ENCODE measurements at regions not wholly inside any gene's neighbourhood (a gene's known extent, or its start where the extent isn't known, plus 50 kb on each side); places are given as distances from the start of the nearest gene placed in this dataset.
"Not testable (repeated sequence)": the region's sequence is repeated elsewhere in the genome, so short reads cannot be mapped to it uniquely, and the experiment has no call there.

DNA sequence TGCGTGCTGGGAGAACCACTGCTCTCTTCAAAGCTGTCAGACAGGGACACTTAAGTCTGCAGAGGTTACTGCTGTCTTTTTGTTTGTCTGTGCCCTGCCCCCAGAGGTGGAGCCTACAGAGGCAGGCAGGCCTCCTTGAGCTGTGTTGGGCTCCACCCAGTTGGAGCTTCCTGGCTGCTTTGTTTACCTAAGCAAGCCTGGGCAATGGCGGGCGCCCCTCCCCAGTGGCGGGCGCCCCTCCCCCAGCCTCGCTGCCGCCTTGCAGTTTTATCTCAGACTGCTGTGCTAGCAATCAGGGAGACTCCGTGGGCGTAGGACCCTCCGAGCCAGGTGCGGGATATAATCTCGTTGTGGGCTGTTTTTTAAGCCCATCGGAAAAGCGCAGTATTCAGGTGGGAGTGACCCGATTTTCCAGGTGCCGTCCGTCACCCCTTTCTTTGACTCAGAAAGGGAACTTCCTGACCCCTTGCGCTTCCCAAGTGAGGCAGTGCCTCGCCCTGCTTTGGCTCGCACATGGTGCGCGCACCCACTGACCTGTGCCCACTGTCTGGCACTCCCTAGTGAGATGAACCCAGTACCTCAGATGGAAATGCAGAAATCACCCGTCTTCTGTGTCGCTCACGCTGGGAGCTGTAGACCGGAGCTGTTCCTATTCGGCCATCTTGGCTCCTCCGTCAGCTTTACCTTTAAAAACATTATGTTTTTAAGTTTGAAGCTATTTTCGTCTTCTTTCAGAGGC lies 954.6 kb upstream of the COX7C start:
- not testable (repeated sequence) for DNase-seq

DNA sequence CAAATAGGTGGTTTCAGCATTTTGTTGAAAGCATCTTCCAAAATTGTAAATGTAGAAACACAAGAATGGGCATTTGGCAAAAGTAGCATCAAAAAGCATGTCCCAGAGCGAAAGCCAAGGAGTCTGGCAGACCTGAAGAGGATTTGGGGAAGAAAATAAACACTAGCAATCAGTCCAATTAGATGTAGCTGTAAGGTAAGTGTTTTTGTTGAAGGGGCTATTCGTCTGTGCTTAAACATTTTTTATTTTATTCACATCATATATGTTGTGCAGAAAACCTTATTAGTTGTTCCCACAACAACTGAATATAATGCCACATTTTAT lies 954.1 kb upstream of the COX7C start:
- no peak for DNase-seq

GRCh38 chr5:85670417-85670816 lies 947.3 kb upstream of the COX7C start:
- DNase-seq, result no peak

GRCh38 chr5:85671223-85671970 lies 946.3 kb upstream of the COX7C start:
- DNase-seq, result no peak

- DNase-seq, result no peak
These were observed 935.9 kb upstream of the COX7C start for GRCh38 chr5:85681871-85682270.

DNA sequence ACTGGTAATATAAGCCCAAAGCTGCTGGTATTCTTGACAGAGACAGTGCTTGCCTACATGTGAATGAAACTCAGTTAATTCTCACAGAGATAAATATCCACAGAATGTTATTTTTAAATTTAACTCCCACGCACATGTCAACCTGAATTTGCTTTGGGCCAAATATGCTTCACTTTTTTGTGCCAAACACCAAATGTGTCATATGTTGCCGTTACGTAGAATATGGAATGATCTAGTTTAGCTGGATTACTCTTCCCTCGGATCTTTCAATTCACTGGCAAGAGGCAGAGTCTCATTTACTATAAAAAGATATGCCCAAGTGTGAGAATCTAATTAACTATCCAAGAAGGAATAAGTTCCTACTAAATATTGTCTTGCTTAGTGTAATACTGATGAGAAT lies 933.4 kb upstream of the COX7C start:
- no peak for DNase-seq

- DNase-seq, result no peak
These were observed 914.4 kb upstream of the COX7C start for GRCh38 chr5:85703296-85703695.

DNA sequence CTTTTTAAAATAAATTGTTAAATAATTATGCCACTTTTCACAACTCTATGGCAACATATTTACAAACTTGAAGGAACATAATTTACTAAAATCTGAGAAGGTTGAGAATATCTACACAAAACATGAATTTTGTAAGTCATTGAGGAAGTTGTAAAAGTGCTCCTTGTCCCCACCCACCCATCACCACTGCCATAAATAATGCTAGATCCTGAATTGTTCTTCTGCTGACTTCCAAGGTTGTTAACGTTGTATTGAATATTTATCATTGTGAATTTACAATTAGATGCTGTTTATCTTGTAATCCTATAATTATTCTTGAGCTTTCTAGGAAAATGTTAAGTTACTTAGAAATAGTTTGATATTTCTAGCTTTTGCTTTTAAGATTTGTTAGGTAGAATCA lies 908.0 kb upstream of the COX7C start:
- no peak for DNase-seq

GRCh38 chr5:85716344-85717202 lies 901.2 kb upstream of the COX7C start:
- no peak for DNase-seq

DNA sequence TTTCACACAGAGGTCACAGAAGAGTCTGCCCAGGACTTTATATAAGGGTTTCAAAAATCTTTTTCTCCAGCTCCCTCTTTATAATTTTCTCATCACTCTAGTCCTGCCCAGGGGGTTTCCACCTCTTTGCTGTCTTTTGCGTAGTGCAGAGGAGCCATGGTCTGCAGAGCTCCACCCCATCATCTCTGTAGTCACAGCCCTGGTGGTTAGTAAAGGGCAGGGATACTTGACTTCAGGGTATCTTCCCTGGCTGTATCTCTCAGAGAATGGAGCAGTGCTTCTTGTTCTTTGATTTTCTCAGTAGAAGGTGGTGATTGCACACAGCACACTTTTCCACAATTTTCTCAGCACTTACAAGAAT lies 900.6 kb upstream of the COX7C start:
- no peak for DNase-seq

GRCh38 chr5:85732185-85732584 lies 885.6 kb upstream of the COX7C start:
- DNase-seq, result no peak

GRCh38 chr5:85741972-85742371 lies 875.8 kb upstream of the COX7C start:
- DNase-seq, result no peak

DNA sequence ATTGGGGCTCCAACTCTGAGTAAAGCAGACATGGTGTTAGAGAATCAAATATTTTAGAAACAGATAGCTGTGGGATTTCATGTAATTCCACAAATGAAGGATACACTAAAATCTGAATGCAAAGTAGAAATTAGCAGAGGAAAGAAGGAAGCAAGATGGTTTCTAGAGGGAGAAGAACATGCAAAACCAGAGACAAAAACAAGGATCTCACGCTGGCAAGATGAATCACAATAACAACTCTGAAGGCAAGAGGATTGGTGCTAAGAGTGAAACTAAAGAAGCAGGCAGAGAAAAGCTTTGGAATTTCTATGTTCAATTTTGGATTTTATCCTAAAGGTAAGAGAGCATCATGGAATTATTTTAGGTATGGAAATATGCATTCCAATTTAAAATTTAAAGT lies 857.2 kb upstream of the COX7C start:
- no peak for DNase-seq

DNA sequence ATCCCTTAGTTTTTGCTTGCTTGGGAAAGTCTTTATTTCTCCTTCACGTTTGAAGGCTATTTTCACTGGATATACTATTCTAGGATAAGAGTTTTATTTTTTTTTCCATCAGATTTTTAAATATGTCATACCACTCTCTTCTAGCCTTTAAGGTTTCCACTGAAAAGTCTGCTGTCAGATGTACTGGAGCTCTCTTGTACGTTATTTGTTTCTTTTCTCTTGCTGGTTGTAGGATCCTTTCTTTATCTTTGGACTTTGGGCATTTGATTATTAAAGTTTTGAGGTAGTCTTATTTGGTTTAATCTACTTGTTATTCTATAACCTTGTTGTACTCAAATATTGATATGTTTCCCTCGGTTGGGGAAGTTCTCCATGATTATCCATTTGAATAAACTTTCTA lies 848.4 kb upstream of the COX7C start:
- DNase-seq, result no peak

GRCh38 chr5:85784746-85785145 lies 833.0 kb upstream of the COX7C start:
- no peak for DNase-seq

DNA sequence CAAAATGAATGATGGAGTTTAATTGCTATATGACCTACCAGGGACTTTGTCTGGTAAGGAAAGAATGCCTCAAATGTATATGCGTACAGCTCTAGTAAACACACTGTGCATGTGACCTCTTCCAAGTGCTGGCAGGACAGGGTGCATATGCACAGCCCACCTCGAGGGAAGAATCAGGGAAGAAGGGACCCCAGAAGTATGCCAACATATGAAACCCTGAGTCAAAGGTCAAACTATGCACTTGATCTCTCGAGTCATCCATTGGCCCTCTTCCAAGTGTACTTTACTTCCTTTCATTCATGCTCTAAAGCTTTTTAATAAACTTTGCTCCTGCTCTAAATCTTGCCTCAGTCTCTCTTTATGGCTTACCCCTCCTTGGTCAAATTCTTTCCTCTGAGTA lies 804.6 kb upstream of the COX7C start:
- DNase-seq, result no peak

- DNase-seq, result no peak
These were observed 803.1 kb upstream of the COX7C start for GRCh38 chr5:85814596-85814995.

GRCh38 chr5:85823462-85824426 lies 794.0 kb upstream of the COX7C start:
- no peak for DNase-seq

DNA sequence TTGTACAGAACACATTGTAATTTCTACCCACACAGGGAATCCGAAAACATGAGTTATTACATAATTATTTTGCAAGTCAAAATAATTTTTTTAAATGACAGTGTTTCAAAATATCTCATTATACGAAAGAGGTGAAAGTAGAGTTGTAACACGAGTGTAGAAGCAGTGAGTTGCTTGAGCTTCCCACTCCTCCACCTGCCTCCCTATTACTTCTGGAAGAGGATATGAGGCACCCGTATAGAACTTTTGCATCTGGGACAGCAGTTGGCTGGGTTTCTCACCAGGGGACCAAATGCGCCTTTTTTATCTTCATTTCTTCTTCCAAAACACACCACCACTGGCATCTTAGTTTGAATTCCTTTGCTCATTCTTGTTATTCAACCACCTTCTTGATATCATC lies 779.0 kb upstream of the COX7C start:
- DNase-seq, result no peak

- no peak for DNase-seq
These were observed 776.1 kb upstream of the COX7C start for GRCh38 chr5:85841653-85842052.

DNA sequence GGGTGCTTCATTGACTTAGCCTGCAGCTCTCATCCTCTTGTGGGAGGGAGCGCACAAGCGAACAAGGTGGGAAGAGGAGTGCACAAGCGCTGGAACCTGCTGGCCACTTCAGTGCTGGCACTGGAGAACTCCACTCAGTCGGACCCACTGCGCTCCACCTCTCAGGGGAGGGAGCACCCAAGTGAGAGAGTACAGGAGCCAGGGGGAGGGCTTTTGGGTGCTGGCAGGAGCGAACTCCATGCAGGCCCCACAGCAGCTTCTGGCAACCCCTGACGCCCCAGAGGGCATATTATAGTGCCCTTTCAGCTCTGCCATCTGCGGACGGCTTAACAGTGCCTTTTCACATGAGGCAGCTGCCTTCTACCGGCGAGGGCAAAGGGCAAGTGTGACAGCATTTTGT lies 774.2 kb upstream of the COX7C start:
- no peak for DNase-seq

- no peak for DNase-seq
These were observed 768.3 kb upstream of the COX7C start for GRCh38 chr5:85849411-85849810.

- DNase-seq, result no peak
These were observed 752.4 kb upstream of the COX7C start for GRCh38 chr5:85865296-85865695.
